ENCODE measurements at regions not wholly inside any gene's neighbourhood (a gene's known extent, or its start where the extent isn't known, plus 50 kb on each side); places are given as distances from the start of the nearest gene placed in this dataset.

DNA sequence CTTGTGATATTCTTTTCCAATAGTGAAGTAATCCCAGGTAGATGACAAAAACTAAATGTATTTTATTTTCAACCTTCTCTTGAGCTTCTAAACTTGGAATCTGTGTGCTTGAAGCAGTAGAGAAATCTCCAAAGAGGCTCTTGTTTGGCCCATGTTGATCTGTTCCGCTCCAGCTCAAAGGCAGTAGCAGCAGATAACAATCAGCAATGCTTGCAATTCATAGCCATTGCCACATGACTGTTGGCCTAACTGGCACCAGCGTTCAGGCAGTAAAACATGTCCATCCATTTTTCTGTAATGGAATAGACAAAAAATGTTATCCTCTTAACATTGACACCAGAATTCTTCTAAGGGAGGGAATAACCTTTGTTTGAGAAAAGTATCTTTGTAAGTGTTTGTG, 270.7 kb upstream of the MSX2 start:
- Mint-ChIP-seq H3K9me3 (peaks cover 0 to 6% (median 2%) of the 10 kb centered on the region in 7 donors), H3K4me1 (no peaks in the 10 kb centered on the region), H3K27me3 (ENCODE audit: low read depth in 3 of 3) (peaks cover 0 to 4% (median 0%) of the 10 kb centered on the region in 3 donors), H3K4me3 (no peak overlapping the region), H3K27ac (no peak overlapping the region), H3K36me3 (no peaks in the 10 kb centered on the region)
- H3K9me3 ChIP-seq (replicated peaks in 1 of 2; ENCODE audit: control insufficient read depth in 1 of 2, insufficient read depth in 1 of 2, low read length in 2 of 2), result peaks cover 0 to 3% of the 10 kb centered on the region in 2 donors
- no peaks in the 10 kb centered on the region for H3K27me3 ChIP-seq (ENCODE audit: control insufficient read depth in 2 of 2, insufficient read depth in 2 of 2, low read length in 2 of 2)
- no peaks in the 10 kb centered on the region for H3K4me1 ChIP-seq (ENCODE audit: control insufficient read depth in 1 of 2, insufficient read depth in 2 of 2, low read length in 2 of 2)
- intact Hi-C loops (cut with micrococcal nuclease), result no loop called here
- H2AFZ ChIP-seq (ENCODE audit: insufficient read depth, low read depth, low read length, poor library complexity, severe bottlenecking), result no peak overlapping the region
- no peak for DNase-seq
- H4K20me1 ChIP-seq (ENCODE audit: insufficient read depth, low read length), result no peaks in the 10 kb centered on the region
- H3K27ac ChIP-seq (ENCODE audit: low read depth in 1 of 2, low read length in 2 of 2), result no peak overlapping the region
- WGBS (ENCODE audit: insufficient coverage), result no CpG with 5 or more reads among the region's 2 CpGs
- H3K79me2 ChIP-seq (ENCODE audit: insufficient read depth, low read length), result no peaks in the 10 kb centered on the region
- H3K4me3 ChIP-seq (replicated peaks in 1 of 3; ENCODE audit: low read depth in 2 of 3, low read length in 3 of 3), result no peak overlapping the region
- no peak overlapping the region for H3K4me2 ChIP-seq (replicated peaks; ENCODE audit: extremely low read depth, low read length, poor library complexity, severe bottlenecking)
- TF ChIP-seq, protein P1, sequence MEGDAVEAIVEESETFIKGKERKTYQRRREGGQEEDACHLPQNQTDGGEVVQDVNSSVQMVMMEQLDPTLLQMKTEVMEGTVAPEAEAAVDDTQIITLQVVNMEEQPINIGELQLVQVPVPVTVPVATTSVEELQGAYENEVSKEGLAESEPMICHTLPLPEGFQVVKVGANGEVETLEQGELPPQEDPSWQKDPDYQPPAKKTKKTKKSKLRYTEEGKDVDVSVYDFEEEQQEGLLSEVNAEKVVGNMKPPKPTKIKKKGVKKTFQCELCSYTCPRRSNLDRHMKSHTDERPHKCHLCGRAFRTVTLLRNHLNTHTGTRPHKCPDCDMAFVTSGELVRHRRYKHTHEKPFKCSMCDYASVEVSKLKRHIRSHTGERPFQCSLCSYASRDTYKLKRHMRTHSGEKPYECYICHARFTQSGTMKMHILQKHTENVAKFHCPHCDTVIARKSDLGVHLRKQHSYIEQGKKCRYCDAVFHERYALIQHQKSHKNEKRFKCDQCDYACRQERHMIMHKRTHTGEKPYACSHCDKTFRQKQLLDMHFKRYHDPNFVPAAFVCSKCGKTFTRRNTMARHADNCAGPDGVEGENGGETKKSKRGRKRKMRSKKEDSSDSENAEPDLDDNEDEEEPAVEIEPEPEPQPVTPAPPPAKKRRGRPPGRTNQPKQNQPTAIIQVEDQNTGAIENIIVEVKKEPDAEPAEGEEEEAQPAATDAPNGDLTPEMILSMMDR (IDR thresholded peaks at IDR 0.05), result no peak
- H3K9ac ChIP-seq (ENCODE audit: insufficient read depth, low read length, poor library complexity, severe bottlenecking), result no peak overlapping the region
- H3K36me3 ChIP-seq (replicated peaks in 1 of 2; ENCODE audit: control insufficient read depth in 1 of 2, insufficient read depth in 2 of 2, low read length in 2 of 2), result no peaks in the 10 kb centered on the region

DNA sequence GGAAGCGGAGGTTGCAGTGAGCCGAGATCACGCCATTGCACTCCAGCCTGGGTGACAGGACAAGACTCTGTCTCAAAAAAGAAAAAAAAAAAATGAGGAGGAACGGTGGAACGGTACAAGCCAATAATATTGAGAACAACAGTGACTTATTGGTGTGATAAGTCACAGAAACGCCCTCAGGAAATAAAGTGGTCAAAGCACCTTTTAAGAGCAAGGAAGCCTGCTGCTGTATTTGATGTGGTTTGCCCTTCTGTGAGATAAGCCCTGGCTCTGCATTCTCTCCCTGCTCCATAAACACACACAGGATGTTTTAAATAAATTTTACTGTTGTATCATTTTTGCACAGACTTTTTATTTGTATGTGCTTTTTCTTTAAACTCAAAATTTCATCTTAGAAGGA, 269.9 kb upstream of the MSX2 start:
- Histone ChIP-seq H3K4me1 (ENCODE audit: control insufficient read depth in 1 of 2, insufficient read depth in 2 of 2, low read length in 2 of 2) (no peaks in the 10 kb centered on the region), H3K9ac (ENCODE audit: insufficient read depth, low read length, poor library complexity, severe bottlenecking) (no peak overlapping the region), H3K9me3 (replicated peaks in 1 of 2; ENCODE audit: control insufficient read depth in 1 of 2, insufficient read depth in 1 of 2, low read length in 2 of 2) (no peaks in the 10 kb centered on the region), H2AFZ (ENCODE audit: insufficient read depth, low read depth, low read length, poor library complexity, severe bottlenecking) (no peak overlapping the region), H3K27ac (ENCODE audit: low read depth in 1 of 2, low read length in 2 of 2) (no peak overlapping the region), H4K20me1 (ENCODE audit: insufficient read depth, low read length) (no peaks in the 10 kb centered on the region), H3K36me3 (replicated peaks in 1 of 2; ENCODE audit: control insufficient read depth in 1 of 2, insufficient read depth in 2 of 2, low read length in 2 of 2) (no peaks in the 10 kb centered on the region), H3K27me3 (ENCODE audit: control insufficient read depth in 2 of 2, insufficient read depth in 2 of 2, low read length in 2 of 2) (no peaks in the 10 kb centered on the region), H3K4me2 (replicated peaks; ENCODE audit: extremely low read depth, low read length, poor library complexity, severe bottlenecking) (no peak overlapping the region), H3K79me2 (ENCODE audit: insufficient read depth, low read length) (no peaks in the 10 kb centered on the region), H3K4me3 (replicated peaks in 1 of 3; ENCODE audit: low read depth in 2 of 3, low read length in 3 of 3) (no peak overlapping the region)
- 81% methylated on average over 3 of the region's 6 CpGs for WGBS (ENCODE audit: insufficient coverage)
- H3K4me3 Mint-ChIP-seq, result no peak overlapping the region
- H3K27me3 Mint-ChIP-seq (ENCODE audit: low read depth in 3 of 3), result peaks cover 0 to 5% (median 0%) of the 10 kb centered on the region in 3 donors
- H3K27ac Mint-ChIP-seq, result no peak overlapping the region
- no peaks in the 10 kb centered on the region for H3K4me1 Mint-ChIP-seq
- no peaks in the 10 kb centered on the region for H3K36me3 Mint-ChIP-seq
- TF ChIP-seq, protein P1 (IDR thresholded peaks at IDR 0.05), result no peak
- intact Hi-C loops (cut with micrococcal nuclease), result no loop called here
- DNase-seq, result no peak
- H3K9me3 Mint-ChIP-seq, result peaks cover 0 to 3% (median 0%) of the 10 kb centered on the region in 7 donors

Data from CD14-positive monocyte (primary cell).